Panc1 (cell line): ENCODE measurements at regions not wholly inside any gene's neighbourhood (a gene's known extent, or its start where the extent isn't known, plus 50 kb on each side); places are given as distances from the start of the nearest gene placed in this dataset.

Experiments
- CTCF ChIP-seq: fragments of 450-650 bp; IDR thresholded peaks from 2 replicates; pipeline ENCODE4 v1.5.1; 2017; ENCODE audit warnings: mild to moderate bottlenecking
- POLR2AphosphoS5 ChIP-seq: IDR thresholded peaks from 2 replicates; pipeline ENCODE4 v1.6.1; 2012; ENCODE audit warnings: mild to moderate bottlenecking, low read depth, low read length, moderate library complexity
- REST ChIP-seq, 2 experiments: IDR thresholded peaks; 2 replicates each; pipeline ENCODE4 v1.6.1; 2011 to 2012; ENCODE audit warnings: low read depth in 2 of 2, control low read depth in 1 of 2, low read length in 1 of 2, mild to moderate bottlenecking in 1 of 2, moderate library complexity in 1 of 2; ENCODE audit not compliant: insufficient read depth in 1 of 2
- SIN3A ChIP-seq: IDR thresholded peaks from 2 replicates; pipeline ENCODE4 v1.6.1; 2012; ENCODE audit warnings: low read depth, mild to moderate bottlenecking, low read length, moderate library complexity, borderline replicate concordance; ENCODE audit not compliant: insufficient read depth

- no peak for TF ChIP-seq CTCF
- no peak for TF ChIP-seq SIN3A
- no peak for TF ChIP-seq POLR2AphosphoS5
- no peak for TF ChIP-seq REST (IDR thresholded peaks at IDR 0.05; ENCODE audit: insufficient read depth in 1 of 2, low read depth in 2 of 2, low read length in 1 of 2)
Observed at GRCh38 chr3:94787734-94788270, 724.9 kb downstream of the NSUN3 start.
